ENCODE measurements at regions not wholly inside any gene's neighbourhood (a gene's known extent, or its start where the extent isn't known, plus 50 kb on each side); places are given as distances from the start of the nearest gene placed in this dataset.

GRCh38 chr10:110416776-110417711, 80.7 kb upstream of the DUSP5 start:
- TF ChIP-seq CTCF (IDR thresholded peaks at IDR 0.05) (no peak), POLR2A (IDR thresholded peaks at IDR 0.05) (no peak)
